Activated naive CD4-positive, alpha-beta T cell treated with anti-CD3 and anti-CD28 coated beads, Interleukin-2, amount 10 ng/mL, durations not matched to agents 7 days and 5 days (primary cell): ENCODE measurements at regions not wholly inside any gene's neighbourhood (a gene's known extent, or its start where the extent isn't known, plus 50 kb on each side); places are given as distances from the start of the nearest gene placed in this dataset.

Source experiments
- CTCF ChIA-PET: fragments of 350-600 bp; sonication (Branson Sonifier 250); formaldehyde crosslinking; loops from one replicate; lab custom pipeline; 2021; ENCODE audit warnings: antibody characterized with exemption; lab: Charles Lee
- DNase-seq: peaks from one replicate; pipeline ENCODE4 v3.0.0-alpha.2; 2020
- H3K27ac Mint-ChIP-seq: one replicate; pipeline ENCODE4 v1.8.0; 2021; ENCODE audit warnings: mild to moderate bottlenecking, moderate library complexity, mixed read lengths
- H3K27me3 Mint-ChIP-seq: one replicate; pipeline ENCODE4 v1.8.0; 2021; ENCODE audit warnings: mild to moderate bottlenecking, mixed read lengths
- H3K36me3 Mint-ChIP-seq: one replicate; pipeline ENCODE4 v1.8.0; 2021; ENCODE audit warnings: mixed read lengths
- H3K4me1 Mint-ChIP-seq: one replicate; pipeline ENCODE4 v1.8.0; 2021; ENCODE audit warnings: mixed read lengths
- H3K4me3 Mint-ChIP-seq: one replicate; pipeline ENCODE4 v1.8.0; 2021; ENCODE audit warnings: mild to moderate bottlenecking, moderate library complexity, mixed read lengths
- H3K9me3 Mint-ChIP-seq: one replicate; pipeline ENCODE4 v1.8.0; 2021; ENCODE audit warnings: mixed read lengths

GRCh38 chr3:145518639-145519038, 642.3 kb downstream of the PLOD2 start:
- no peak for DNase-seq
- CTCF ChIA-PET: no interaction called here
- no peaks in the 10 kb centered on the region for H3K27me3 Mint-ChIP-seq
- no peaks in the 10 kb centered on the region for H3K36me3 Mint-ChIP-seq
- peaks cover 3% of the 10 kb centered on the region for H3K9me3 Mint-ChIP-seq
- H3K4me1 Mint-ChIP-seq: no peaks in the 10 kb centered on the region
- H3K27ac Mint-ChIP-seq: no peak overlapping the region
- H3K4me3 Mint-ChIP-seq: no peak overlapping the region

GRCh38 chr3:145519398-145520047, 641.5 kb downstream of the PLOD2 start:
- H3K36me3 Mint-ChIP-seq: no peaks in the 10 kb centered on the region
- H3K4me1 Mint-ChIP-seq: no peaks in the 10 kb centered on the region
- H3K27ac Mint-ChIP-seq: no peak overlapping the region
- peaks cover 3% of the 10 kb centered on the region for H3K9me3 Mint-ChIP-seq
- DNase-seq: no peak
- no peaks in the 10 kb centered on the region for H3K27me3 Mint-ChIP-seq
- no peak overlapping the region for H3K4me3 Mint-ChIP-seq
- CTCF ChIA-PET: no interaction called here

- Mint-ChIP-seq H3K4me1 (no peaks in the 10 kb centered on the region), H3K27me3 (no peaks in the 10 kb centered on the region), H3K27ac (no peak overlapping the region), H3K4me3 (no peak overlapping the region), H3K9me3 (peaks cover 3% of the 10 kb centered on the region), H3K36me3 (no peaks in the 10 kb centered on the region)
- no peak for DNase-seq
- CTCF ChIA-PET: no interaction called here
Observed at GRCh38 chr3:145522179-145522578, 638.8 kb downstream of the PLOD2 start.

- CTCF ChIA-PET: no interaction called here
- DNase-seq: no peak
- H3K9me3 Mint-ChIP-seq: peaks cover 3% of the 10 kb centered on the region
- no peaks in the 10 kb centered on the region for H3K36me3 Mint-ChIP-seq
- H3K27ac Mint-ChIP-seq: no peak overlapping the region
- H3K4me1 Mint-ChIP-seq: no peaks in the 10 kb centered on the region
- no peak overlapping the region for H3K4me3 Mint-ChIP-seq
- no peaks in the 10 kb centered on the region for H3K27me3 Mint-ChIP-seq
Observed at GRCh38 chr3:145522893-145523651, 637.9 kb downstream of the PLOD2 start.

- Mint-ChIP-seq H3K4me3 (no peak overlapping the region), H3K27ac (no peak overlapping the region), H3K4me1 (no peaks in the 10 kb centered on the region), H3K9me3 (no peaks in the 10 kb centered on the region), H3K27me3 (no peaks in the 10 kb centered on the region), H3K36me3 (no peaks in the 10 kb centered on the region)
- no peak for DNase-seq
- CTCF ChIA-PET: no interaction called here
Observed at GRCh38 chr3:145531548-145531947, 629.4 kb downstream of the PLOD2 start.

- no peak for DNase-seq
- Mint-ChIP-seq H3K27me3 (no peaks in the 10 kb centered on the region), H3K27ac (no peak overlapping the region), H3K4me1 (no peaks in the 10 kb centered on the region), H3K36me3 (no peaks in the 10 kb centered on the region), H3K4me3 (no peak overlapping the region), H3K9me3 (no peaks in the 10 kb centered on the region)
- CTCF ChIA-PET: no interaction called here
Observed at GRCh38 chr3:145533696-145534095, 627.3 kb downstream of the PLOD2 start.

GRCh38 chr3:145536461-145536860, 624.5 kb downstream of the PLOD2 start:
- Mint-ChIP-seq H3K27ac (no peak overlapping the region), H3K9me3 (no peaks in the 10 kb centered on the region), H3K4me1 (no peaks in the 10 kb centered on the region), H3K27me3 (no peaks in the 10 kb centered on the region), H3K36me3 (no peaks in the 10 kb centered on the region), H3K4me3 (no peak overlapping the region)
- DNase-seq: no peak
- CTCF ChIA-PET: no interaction called here

GRCh38 chr3:145550522-145550921, 610.5 kb downstream of the PLOD2 start:
- CTCF ChIA-PET: no interaction called here
- no peaks in the 10 kb centered on the region for H3K36me3 Mint-ChIP-seq
- no peak overlapping the region for H3K4me3 Mint-ChIP-seq
- no peak for DNase-seq
- no peaks in the 10 kb centered on the region for H3K4me1 Mint-ChIP-seq
- peaks cover 26% of the 10 kb centered on the region for H3K9me3 Mint-ChIP-seq
- H3K27me3 Mint-ChIP-seq: no peaks in the 10 kb centered on the region
- no peak overlapping the region for H3K27ac Mint-ChIP-seq

- Mint-ChIP-seq H3K27me3 (no peaks in the 10 kb centered on the region), H3K36me3 (no peaks in the 10 kb centered on the region), H3K4me1 (no peaks in the 10 kb centered on the region), H3K27ac (no peak overlapping the region), H3K4me3 (no peak overlapping the region), H3K9me3 (peaks cover 30% of the 10 kb centered on the region)
- DNase-seq: no peak
- CTCF ChIA-PET: no interaction called here
Observed at GRCh38 chr3:145557405-145557804, 603.6 kb downstream of the PLOD2 start.

GRCh38 chr3:145578471-145578870, 582.5 kb downstream of the PLOD2 start:
- H3K4me1 Mint-ChIP-seq: no peaks in the 10 kb centered on the region
- no peak overlapping the region for H3K4me3 Mint-ChIP-seq
- H3K9me3 Mint-ChIP-seq: peaks cover 11% of the 10 kb centered on the region
- no peak for DNase-seq
- H3K27ac Mint-ChIP-seq: no peak overlapping the region
- CTCF ChIA-PET: no interaction called here
- no peaks in the 10 kb centered on the region for H3K27me3 Mint-ChIP-seq
- H3K36me3 Mint-ChIP-seq: no peaks in the 10 kb centered on the region

GRCh38 chr3:145581694-145582093, 579.3 kb downstream of the PLOD2 start:
- Mint-ChIP-seq H3K27ac (no peak overlapping the region), H3K9me3 (peaks cover 5% of the 10 kb centered on the region), H3K4me1 (no peaks in the 10 kb centered on the region), H3K36me3 (no peaks in the 10 kb centered on the region), H3K27me3 (no peaks in the 10 kb centered on the region), H3K4me3 (no peak overlapping the region)
- CTCF ChIA-PET: no interaction called here
- DNase-seq: no peak

GRCh38 chr3:145604851-145605250, 556.1 kb downstream of the PLOD2 start:
- Mint-ChIP-seq H3K4me3 (no peak overlapping the region), H3K27me3 (no peaks in the 10 kb centered on the region), H3K9me3 (peaks cover 2% of the 10 kb centered on the region), H3K27ac (no peak overlapping the region), H3K36me3 (no peaks in the 10 kb centered on the region), H3K4me1 (no peaks in the 10 kb centered on the region)
- CTCF ChIA-PET: no interaction called here
- DNase-seq: no peak

GRCh38 chr3:145620002-145620401, 541.0 kb downstream of the PLOD2 start:
- CTCF ChIA-PET: no interaction called here
- Mint-ChIP-seq H3K4me3 (no peak overlapping the region), H3K27me3 (no peaks in the 10 kb centered on the region), H3K36me3 (no peaks in the 10 kb centered on the region), H3K4me1 (no peaks in the 10 kb centered on the region), H3K27ac (no peak overlapping the region), H3K9me3 (peaks cover 10% of the 10 kb centered on the region)
- no peak for DNase-seq

- H3K9me3 Mint-ChIP-seq: peaks cover 6% of the 10 kb centered on the region
- CTCF ChIA-PET: no interaction called here
- no peak overlapping the region for H3K4me3 Mint-ChIP-seq
- H3K27ac Mint-ChIP-seq: no peak overlapping the region
- no peaks in the 10 kb centered on the region for H3K36me3 Mint-ChIP-seq
- H3K4me1 Mint-ChIP-seq: no peaks in the 10 kb centered on the region
- H3K27me3 Mint-ChIP-seq: no peaks in the 10 kb centered on the region
- DNase-seq: no peak
Observed at GRCh38 chr3:145620486-145620885, 540.5 kb downstream of the PLOD2 start.

GRCh38 chr3:145623349-145623748, 537.6 kb downstream of the PLOD2 start:
- CTCF ChIA-PET: no interaction called here
- H3K27ac Mint-ChIP-seq: no peak overlapping the region
- DNase-seq: no peak
- H3K4me3 Mint-ChIP-seq: no peak overlapping the region
- no peaks in the 10 kb centered on the region for H3K27me3 Mint-ChIP-seq
- no peaks in the 10 kb centered on the region for H3K36me3 Mint-ChIP-seq
- H3K9me3 Mint-ChIP-seq: peaks cover 6% of the 10 kb centered on the region
- no peaks in the 10 kb centered on the region for H3K4me1 Mint-ChIP-seq
